Esophagus squamous epithelium (tissue), 4 donors: ENCODE measurements at regions not wholly inside any gene's neighbourhood (a gene's known extent, or its start where the extent isn't known, plus 50 kb on each side); places are given as distances from the start of the nearest gene placed in this dataset.

Experiments
- CTCF ChIP-seq, 6 experiments: fragments of 450-650 bp in 4 of 6; fragments of 200-600 bp in 2 of 6; sonication (generic) in 2 of 6; IDR thresholded peaks; one replicate each; pipeline ENCODE4 v1.5.1; 2016 to 2019; ENCODE audit warnings: antibody characterized with exemption in 6 of 6, mild to moderate bottlenecking in 4 of 6, moderate library complexity in 4 of 6
- POLR2A ChIP-seq, 4 donors: fragments of 450-650 bp; IDR thresholded peaks; one replicate each; pipeline ENCODE4 v1.6.1; 2017; ENCODE audit warnings: antibody characterized with exemption in 4 of 4, mild to moderate bottlenecking in 4 of 4, moderate library complexity in 3 of 4

DNA sequence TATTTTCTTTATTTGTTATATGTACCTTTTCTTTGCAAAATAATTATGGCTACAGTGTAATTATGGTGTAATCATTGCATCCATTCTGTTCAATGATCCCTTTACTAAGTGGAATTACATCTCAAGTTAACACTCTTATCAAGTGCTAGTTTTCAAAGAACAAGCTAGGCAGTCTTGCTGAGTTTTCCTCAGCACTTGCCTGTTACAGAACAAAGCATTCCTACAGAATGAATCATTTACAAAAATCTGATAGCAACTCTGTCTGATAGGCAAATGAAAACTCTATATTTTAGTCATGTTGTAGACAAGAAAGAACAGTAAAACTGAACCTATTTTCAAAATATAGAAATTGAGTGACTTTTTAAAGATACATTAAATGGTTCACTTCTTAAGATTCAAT is 109.8 kb upstream of the POU3F2 start:
- TF ChIP-seq CTCF (IDR thresholded peaks at IDR 0.05) = no peak
- no peak for TF ChIP-seq POLR2A (IDR thresholded peaks at IDR 0.05)
